A673 (cell line): ENCODE measurements at regions not wholly inside any gene's neighbourhood (a gene's known extent, or its start where the extent isn't known, plus 50 kb on each side); places are given as distances from the start of the nearest gene placed in this dataset.
A peak's percentile ranks its signal among the peaks of the same experiment; 100 is the strongest.

Experiments used
- BruUV-seq: library from RNA; stranded (reverse); fragments of 400-500 nt; replicated peaks from 2 replicates; lab custom pipeline; 2021; lab: Mats Ljungman, UMichigan
- CTCF ChIA-PET: fragments of 300-600 bp; sonication (Branson Sonifier 250); formaldehyde crosslinking; loops from one replicate; lab custom pipeline; 2022; ENCODE audit warnings: antibody characterized with exemption; lab: Charles Lee
- POLR2A ChIA-PET: fragments of 300-600 bp; sonication (Branson Sonifier 250); formaldehyde crosslinking; loops from one replicate; lab custom pipeline; 2022; ENCODE audit warnings: antibody characterized with exemption; ENCODE audit not compliant: low non-redundant PET; lab: Charles Lee
- DNase-seq: peaks from one replicate; pipeline ENCODE4 v3.0.0-alpha.2; 2015; ENCODE audit warnings: low spot score
- H3K27ac ChIP-seq: fragments of 200-600 bp; sonication (generic); 2 replicates; pipeline ENCODE4 v1.5.1; 2016; ENCODE audit warnings: mixed run types, low read depth, mild to moderate bottlenecking, mixed read lengths, antibody characterized with exemption, low read length; ENCODE audit not compliant: poor library complexity, severe bottlenecking
- H3K27me3 ChIP-seq: fragments of 200-600 bp; sonication (generic); replicated peaks from 2 replicates; pipeline ENCODE4 v1.6.1; 2017; ENCODE audit warnings: mixed run types, low read depth, mild to moderate bottlenecking, mixed read lengths, antibody characterized with exemption, low read length; ENCODE audit not compliant: insufficient read depth, poor library complexity
- H3K36me3 ChIP-seq: fragments of 200-600 bp; sonication (generic); 2 replicates; pipeline ENCODE4 v1.6.1; 2016; ENCODE audit warnings: mixed run types, mild to moderate bottlenecking, mixed read lengths, antibody characterized with exemption, low read length; ENCODE audit not compliant: insufficient read depth, poor library complexity, severe bottlenecking
- H3K4me1 ChIP-seq: fragments of 200-600 bp; sonication (generic); 2 replicates; pipeline ENCODE4 v1.6.1; 2017; ENCODE audit warnings: mixed run types, mild to moderate bottlenecking, mixed read lengths, antibody characterized with exemption, low read length; ENCODE audit not compliant: insufficient read depth, poor library complexity, severe bottlenecking
- H3K4me3 ChIP-seq: fragments of 200-600 bp; sonication (generic); 2 replicates; pipeline ENCODE4 v1.5.1; 2016; ENCODE audit warnings: low read depth, mixed run types, mild to moderate bottlenecking, mixed read lengths, low read length; ENCODE audit not compliant: poor library complexity, severe bottlenecking
- H3K9me3 ChIP-seq: fragments of 200-600 bp; sonication (generic); 2 replicates; pipeline ENCODE4 v1.6.1; 2016; ENCODE audit warnings: mixed run types, low read depth, mild to moderate bottlenecking, mixed read lengths, antibody characterized with exemption, low read length; ENCODE audit not compliant: poor library complexity, severe bottlenecking
- EZH2 ChIP-seq: fragments of 200-600 bp; sonication (generic); IDR thresholded peaks from 2 replicates; pipeline ENCODE4 v1.6.1; 2017; ENCODE audit warnings: borderline replicate concordance, low read depth, mild to moderate bottlenecking, mixed read lengths, antibody characterized with exemption, low read length; ENCODE audit not compliant: poor library complexity, severe bottlenecking
- intact Hi-C: fragments of 100-400 bp; cut with micrococcal nuclease; formaldehyde crosslinking; loops from one replicate; pipeline ENCODE4 v1.10.0; 2022; ENCODE audit not compliant: unreplicated experiment
- TF ChIP-seq, protein P1 (sequence below): fragments of 300-800, 200-600 bp; sonication (generic); conservative IDR thresholded peaks from 2 replicates; pipeline ENCODE4 v1.5.1; 2017; ENCODE audit warnings: low read depth, mild to moderate bottlenecking, antibody characterized with exemption, low read length, moderate library complexity, mixed read lengths

DNA sequence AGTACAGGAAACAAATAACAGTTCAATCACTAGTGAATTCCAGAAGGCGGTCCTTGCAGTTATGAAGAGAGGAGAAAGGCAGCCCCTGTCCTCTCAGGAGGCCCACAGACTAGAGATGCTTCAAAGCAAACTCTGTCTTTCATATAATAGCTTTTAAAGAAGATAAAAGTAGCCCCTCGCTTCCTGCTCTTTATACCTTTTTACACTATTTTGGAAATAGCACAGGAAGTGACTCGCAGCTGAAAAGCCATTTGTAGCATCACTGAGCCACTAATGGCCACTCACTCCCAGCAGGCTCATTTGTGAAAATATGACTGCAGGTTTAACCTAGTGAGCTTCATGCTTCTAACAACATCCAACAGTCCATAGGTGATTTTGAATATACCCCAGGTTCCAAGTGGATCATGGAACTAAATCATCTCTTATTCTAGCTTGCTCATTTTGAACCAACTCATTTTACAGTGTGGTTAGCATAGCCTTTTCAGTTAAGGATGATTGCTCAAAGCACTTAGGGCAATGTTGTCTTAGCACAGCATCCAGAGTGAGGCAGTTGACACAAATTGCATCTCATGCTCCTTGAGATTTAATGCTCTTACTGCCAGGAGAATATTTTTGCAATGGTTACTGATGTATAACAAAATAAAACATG, 136.0 kb upstream of the NRSN1 start:
- Histone ChIP-seq H3K27me3 (peaks cover 5% of the 10 kb centered on the region), H3K36me3 (no peaks in the 10 kb centered on the region), H3K4me1 (no peaks in the 10 kb centered on the region), H3K27ac (no peak overlapping the region), H3K9me3 (no peaks in the 10 kb centered on the region), H3K4me3 (no peak overlapping the region)
- DNase-seq = peak; percentile 12
- intact Hi-C loops = no loop called here
- CTCF ChIA-PET = no interaction called here
- no TSS peak for BruUV-seq
- POLR2A ChIA-PET = no interaction called here
- TF ChIP-seq, protein P1, sequence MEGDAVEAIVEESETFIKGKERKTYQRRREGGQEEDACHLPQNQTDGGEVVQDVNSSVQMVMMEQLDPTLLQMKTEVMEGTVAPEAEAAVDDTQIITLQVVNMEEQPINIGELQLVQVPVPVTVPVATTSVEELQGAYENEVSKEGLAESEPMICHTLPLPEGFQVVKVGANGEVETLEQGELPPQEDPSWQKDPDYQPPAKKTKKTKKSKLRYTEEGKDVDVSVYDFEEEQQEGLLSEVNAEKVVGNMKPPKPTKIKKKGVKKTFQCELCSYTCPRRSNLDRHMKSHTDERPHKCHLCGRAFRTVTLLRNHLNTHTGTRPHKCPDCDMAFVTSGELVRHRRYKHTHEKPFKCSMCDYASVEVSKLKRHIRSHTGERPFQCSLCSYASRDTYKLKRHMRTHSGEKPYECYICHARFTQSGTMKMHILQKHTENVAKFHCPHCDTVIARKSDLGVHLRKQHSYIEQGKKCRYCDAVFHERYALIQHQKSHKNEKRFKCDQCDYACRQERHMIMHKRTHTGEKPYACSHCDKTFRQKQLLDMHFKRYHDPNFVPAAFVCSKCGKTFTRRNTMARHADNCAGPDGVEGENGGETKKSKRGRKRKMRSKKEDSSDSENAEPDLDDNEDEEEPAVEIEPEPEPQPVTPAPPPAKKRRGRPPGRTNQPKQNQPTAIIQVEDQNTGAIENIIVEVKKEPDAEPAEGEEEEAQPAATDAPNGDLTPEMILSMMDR = no peak
- TF ChIP-seq EZH2 = no peak

DNA sequence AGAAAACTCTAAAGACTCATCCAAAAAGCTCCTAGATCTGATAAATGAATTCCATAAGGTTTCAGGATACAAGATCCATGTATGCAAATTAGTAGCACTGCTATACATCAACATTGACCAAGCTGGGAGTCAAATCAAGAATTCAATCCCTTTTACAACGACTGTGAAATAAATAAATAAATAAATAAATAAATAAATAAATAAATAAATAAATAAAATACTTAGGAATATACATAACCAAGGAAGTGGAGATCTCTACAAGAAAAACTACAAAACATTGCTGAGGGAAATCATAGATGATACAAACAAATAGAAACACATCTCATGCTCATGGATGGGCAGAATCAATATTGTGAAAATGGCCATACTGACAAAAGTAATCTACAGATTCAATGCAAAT, 132.0 kb upstream of the NRSN1 start:
- TF ChIP-seq, protein P1 = no peak
- TF ChIP-seq EZH2 = no peak
- CTCF ChIA-PET = no interaction called here
- no peaks in the 10 kb centered on the region for H3K4me1 ChIP-seq
- H3K9me3 ChIP-seq = no peaks in the 10 kb centered on the region
- POLR2A ChIA-PET = no interaction called here
- H3K27me3 ChIP-seq = peaks cover 5% of the 10 kb centered on the region
- no peak overlapping the region for H3K4me3 ChIP-seq
- no peaks in the 10 kb centered on the region for H3K36me3 ChIP-seq
- H3K27ac ChIP-seq = no peak overlapping the region
- no TSS peak for BruUV-seq
- intact Hi-C loops = no loop called here
- DNase-seq = no peak

DNA sequence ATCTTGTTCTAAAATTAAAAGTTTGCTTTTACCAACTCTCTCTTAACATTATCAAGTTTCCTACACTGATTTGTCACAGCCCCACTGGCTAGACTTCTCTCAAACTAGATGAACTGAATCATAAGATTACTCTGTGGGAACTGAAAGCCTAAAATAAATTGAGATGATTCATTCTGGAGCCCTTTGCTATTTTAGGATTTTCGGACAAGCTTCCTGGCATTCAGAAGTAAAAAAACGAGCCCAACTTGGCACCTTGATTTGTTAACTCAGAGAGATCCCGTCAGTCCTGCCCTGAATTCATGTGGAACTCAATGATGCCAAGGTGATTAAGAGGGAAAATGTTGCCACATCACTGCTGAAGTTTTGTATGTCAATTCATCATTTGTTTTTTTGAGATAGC, 122.0 kb upstream of the NRSN1 start:
- no TSS peak for BruUV-seq
- H3K27ac ChIP-seq = no peak overlapping the region
- H3K9me3 ChIP-seq = no peaks in the 10 kb centered on the region
- H3K4me1 ChIP-seq = no peaks in the 10 kb centered on the region
- intact Hi-C loops = no loop called here
- ChIA-PET POLR2A (no interaction called here), CTCF (no interaction called here)
- H3K36me3 ChIP-seq = no peaks in the 10 kb centered on the region
- no peak for DNase-seq
- TF ChIP-seq, protein P1 = no peak
- no peak overlapping the region for H3K4me3 ChIP-seq
- no peaks in the 10 kb centered on the region for H3K27me3 ChIP-seq
